K562 (cell line): ENCODE measurements at regions not wholly inside any gene's neighbourhood (a gene's known extent, or its start where the extent isn't known, plus 50 kb on each side); places are given as distances from the start of the nearest gene placed in this dataset.

Experiments used
- ATF6 ChIP-seq: sonication (generic); formaldehyde crosslinking; IDR thresholded peaks from 2 replicates; pipeline ENCODE4 v1.4.0; 2020; ENCODE audit warnings: mild to moderate bottlenecking, missing genetic modification reagents
- BRCA1 ChIP-seq, 2 experiments: fragments of 450-650 bp in 1 of 2; sonication (generic) in 1 of 2; formaldehyde crosslinking in 1 of 2; IDR thresholded peaks; 2 replicates each; pipeline versions ENCODE4 v1.5.0 to v1.6.1; 2017 to 2020; ENCODE audit warnings: mild to moderate bottlenecking in 1 of 2, missing genetic modification reagents in 1 of 2
- CEBPZ ChIP-seq: fragments of 150-350 bp; IDR thresholded peaks from 2 replicates; pipeline ENCODE4 v1.6.1; 2014; ENCODE audit warnings: low read depth, mild to moderate bottlenecking, low read length, borderline replicate concordance
- CTCF ChIP-seq, 3 experiments: IDR thresholded peaks in 2 of 3; conservative IDR thresholded peaks in 1 of 3; 2 replicates each; pipeline ENCODE4 v1.5.1; 2011 to 2012; ENCODE audit warnings: low read length in 3 of 3, mild to moderate bottlenecking in 3 of 3, control low read depth in 2 of 3, improper control_type of control experiment in 1 of 3, inconsistent platforms in 1 of 3, low read depth in 1 of 3, mixed read lengths in 1 of 3, moderate library complexity in 1 of 3; ENCODE audit not compliant: insufficient read depth in 2 of 3
- E2F8 ChIP-seq: fragments of 450-650 bp; IDR thresholded peaks from 2 replicates; pipeline ENCODE4 v1.7.1; 2018; ENCODE audit warnings: mild to moderate bottlenecking, low read depth; ENCODE audit not compliant: partially characterized antibody
- ELK1 ChIP-seq: sonication (generic); formaldehyde crosslinking; IDR thresholded peaks from 2 replicates; pipeline ENCODE4 v1.8.1; 2022; ENCODE audit warnings: missing genetic modification reagents
- EZH2 ChIP-seq: IDR thresholded peaks from 2 replicates; pipeline ENCODE4 v1.6.1; 2012; ENCODE audit warnings: low read depth, mild to moderate bottlenecking, inconsistent platforms, low read length, borderline replicate concordance
- MAFF ChIP-seq: IDR thresholded peaks from 2 replicates; pipeline ENCODE4 v1.6.1; 2012; ENCODE audit warnings: low read length, improper control_type of control experiment
- PCBP2 ChIP-seq: fragments of 200-400 bp; formaldehyde crosslinking; IDR thresholded peaks from 2 replicates; pipeline ENCODE4 v1.6.1; 2018; ENCODE audit warnings: low read length, low read depth, mild to moderate bottlenecking, moderate library complexity; ENCODE audit not compliant: poor library complexity, severe bottlenecking
- SMC3 ChIP-seq: conservative IDR thresholded peaks from 2 replicates; pipeline ENCODE4 v1.6.1; 2011; ENCODE audit warnings: low read depth, low read length, improper control_type of control experiment; ENCODE audit not compliant: insufficient read depth
- SP1 ChIP-seq: sonication (generic); formaldehyde crosslinking; IDR thresholded peaks from 2 replicates; pipeline ENCODE4 v1.8.1; 2022; ENCODE audit warnings: mild to moderate bottlenecking, missing genetic modification reagents
- ZNF174 ChIP-seq: fragments of 250-450 bp; sonication (Bioruptor Pico); IDR thresholded peaks from 2 replicates; pipeline ENCODE4 v1.4.0; 2020; ENCODE audit warnings: mild to moderate bottlenecking

- TF ChIP-seq MAFF (no peak), CEBPZ (no peak), ATF6 (CRISPR knock-in tag) (no peak), BRCA1 (IDR thresholded peaks at IDR 0.05) (no peak), BRCA1 (CRISPR knock-in tag; IDR thresholded peaks at IDR 0.05) (no peak), CTCF (IDR thresholded peaks at IDR 0.05 in 2 of 3, conservative IDR thresholded peaks at IDR 0.05 in 1 of 3; ENCODE audit: insufficient read depth in 2 of 3, low read depth in 1 of 3, low read length in 3 of 3) (no peak), SP1 (CRISPR knock-in tag) (no peak), EZH2 (no peak), PCBP2 (no peak), ELK1 (CRISPR knock-in tag) (no peak), E2F8 (no peak), ZNF174 (CRISPR knock-in tag) (no peak), SMC3 (no peak)
These were observed 203.4 kb upstream of the SPAG17 start for GRCh38 chr1:118388301-118388959.
